Activated B cell treated with CpG ODN at 0.5 μM for 24 hours (primary cell): ENCODE measurements at regions not wholly inside any gene's neighbourhood (a gene's known extent, or its start where the extent isn't known, plus 50 kb on each side); places are given as distances from the start of the nearest gene placed in this dataset.

ENCODE experiments used
- ATAC-seq: fragments of 200-7000 bp; cut with Tn5 transposase; one replicate; pipeline ENCODE4 v1.10.0; 2021; ENCODE audit warnings: low read depth, mild to moderate bottlenecking, moderate library complexity
- CTCF ChIA-PET: fragments of 350-600 bp; sonication (Branson Sonifier 250); formaldehyde crosslinking; loops from one replicate; lab custom pipeline; 2021; ENCODE audit warnings: antibody characterized with exemption; lab: Charles Lee
- POLR2A ChIA-PET: fragments of 350-600 bp; sonication (Branson Sonifier 250); formaldehyde crosslinking; loops from one replicate; lab custom pipeline; 2021; ENCODE audit warnings: antibody characterized with exemption; lab: Charles Lee
- DNase-seq: peaks from one replicate; pipeline ENCODE4 v3.0.0; 2022
- H3K27ac Mint-ChIP-seq: one replicate; pipeline ENCODE4 v1.8.0; 2020; ENCODE audit warnings: mixed read lengths
- H3K27me3 Mint-ChIP-seq: one replicate; pipeline ENCODE4 v1.8.0; 2021; ENCODE audit warnings: mixed read lengths
- H3K36me3 Mint-ChIP-seq: one replicate; pipeline ENCODE4 v1.8.0; 2021; ENCODE audit warnings: low read depth, mixed read lengths
- H3K4me1 Mint-ChIP-seq: one replicate; pipeline ENCODE4 v1.8.0; 2021; ENCODE audit warnings: mixed read lengths
- H3K4me3 Mint-ChIP-seq: one replicate; pipeline ENCODE4 v1.8.0; 2020; ENCODE audit warnings: mild to moderate bottlenecking, mixed read lengths
- H3K9me3 Mint-ChIP-seq: one replicate; pipeline ENCODE4 v1.8.0; 2020; ENCODE audit warnings: mixed read lengths
- CTCF ChIP-seq: fragments of 200-600 bp; IDR thresholded peaks from one replicate; pipeline ENCODE4 v1.8.0; 2022; ENCODE audit warnings: antibody characterized with exemption, mild to moderate bottlenecking
- intact Hi-C: fragments of 100-400 bp; cut with micrococcal nuclease; formaldehyde crosslinking; loops from one replicate; pipeline ENCODE4 v1.15.1; 2024

- TF ChIP-seq CTCF = no peak
- POLR2A ChIA-PET = no interaction called here
- Mint-ChIP-seq H3K27ac (no peak overlapping the region), H3K4me1 (no peaks in the 10 kb centered on the region), H3K27me3 (no peaks in the 10 kb centered on the region), H3K4me3 (no peak overlapping the region), H3K9me3 (peaks cover 11% of the 10 kb centered on the region), H3K36me3 (no peaks in the 10 kb centered on the region)
- intact Hi-C loops = no loop called here
- CTCF ChIA-PET = no interaction called here
- ATAC-seq (no peak), DNase-seq (no peak)
Observed at GRCh38 chr22:47230741-47231140, 468.3 kb downstream of the TBC1D22A start.

GRCh38 chr22:47230251-47230650 lies 467.8 kb downstream of the TBC1D22A start:
- Mint-ChIP-seq H3K27ac (no peak overlapping the region), H3K36me3 (no peaks in the 10 kb centered on the region), H3K4me1 (no peaks in the 10 kb centered on the region), H3K9me3 (peaks cover 11% of the 10 kb centered on the region), H3K27me3 (no peaks in the 10 kb centered on the region), H3K4me3 (no peak overlapping the region)
- intact Hi-C loops = no loop called here
- DNase-seq = no peak
- POLR2A ChIA-PET = no interaction called here
- CTCF ChIA-PET = no interaction called here
- no peak for ATAC-seq
- TF ChIP-seq CTCF = no peak

GRCh38 chr22:47228767-47229166 lies 466.3 kb downstream of the TBC1D22A start:
- Mint-ChIP-seq H3K27ac (no peak overlapping the region), H3K4me1 (no peaks in the 10 kb centered on the region), H3K36me3 (no peaks in the 10 kb centered on the region), H3K9me3 (peaks cover 9% of the 10 kb centered on the region), H3K27me3 (no peaks in the 10 kb centered on the region), H3K4me3 (no peak overlapping the region)
- CTCF ChIA-PET = no interaction called here
- no peak for ATAC-seq
- TF ChIP-seq CTCF = no peak
- DNase-seq = no peak
- intact Hi-C loops = no loop called here
- POLR2A ChIA-PET = no interaction called here

- no peaks in the 10 kb centered on the region for H3K27me3 Mint-ChIP-seq
- no peaks in the 10 kb centered on the region for H3K36me3 Mint-ChIP-seq
- no peak for DNase-seq
- H3K27ac Mint-ChIP-seq = no peak overlapping the region
- no peak for ATAC-seq
- no peak overlapping the region for H3K4me3 Mint-ChIP-seq
- peaks cover 5% of the 10 kb centered on the region for H3K9me3 Mint-ChIP-seq
- POLR2A ChIA-PET = no interaction called here
- CTCF ChIA-PET = no interaction called here
- no peak for TF ChIP-seq CTCF
- no peaks in the 10 kb centered on the region for H3K4me1 Mint-ChIP-seq
- intact Hi-C loops = no loop called here
Observed at GRCh38 chr22:47225931-47226633, 463.6 kb downstream of the TBC1D22A start.

GRCh38 chr22:47225080-47225930 lies 462.9 kb downstream of the TBC1D22A start:
- TF ChIP-seq CTCF = no peak
- ChIA-PET CTCF (no interaction called here), POLR2A (no interaction called here)
- H3K27ac Mint-ChIP-seq = no peak overlapping the region
- no peaks in the 10 kb centered on the region for H3K36me3 Mint-ChIP-seq
- DNase-seq (no peak), ATAC-seq (no peak)
- peaks cover 5% of the 10 kb centered on the region for H3K9me3 Mint-ChIP-seq
- intact Hi-C loops = no loop called here
- H3K27me3 Mint-ChIP-seq = no peaks in the 10 kb centered on the region
- no peak overlapping the region for H3K4me3 Mint-ChIP-seq
- H3K4me1 Mint-ChIP-seq = no peaks in the 10 kb centered on the region
